MCF 10A (cell line): ENCODE measurements at regions not wholly inside any gene's neighbourhood (a gene's known extent, or its start where the extent isn't known, plus 50 kb on each side); places are given as distances from the start of the nearest gene placed in this dataset.

ENCODE experiments used
- BruUV-seq: library from RNA; stranded (reverse); fragments of 400-500 nt; replicated peaks from 2 replicates; lab custom pipeline; 2021; lab: Mats Ljungman, UMichigan
- CTCF ChIA-PET: fragments of 300-600 bp; sonication (Branson Sonifier 250); formaldehyde crosslinking; extraction: SDS; loops from one replicate; lab custom pipeline; 2021; ENCODE audit warnings: antibody characterized with exemption, inconsistent platforms; lab: Yijun Ruan, JAX
- POLR2A ChIA-PET: fragments of 300-600, 350-650 bp; sonication (Branson Sonifier 250); formaldehyde crosslinking; extraction: SDS; loops from one replicate; lab custom pipeline; 2020; ENCODE audit warnings: antibody characterized with exemption, inconsistent platforms; lab: Yijun Ruan, JAX
- DNase-seq: peaks from one replicate; pipeline ENCODE4 v3.0.0-alpha.2; 2018; ENCODE audit not compliant: unreplicated experiment
- H3K27ac Mint-ChIP-seq: one replicate; pipeline ENCODE4 v1.8.0; 2022; ENCODE audit warnings: mild to moderate bottlenecking, low read depth, mixed read lengths; ENCODE audit not compliant: unreplicated experiment
- H3K27me3 Mint-ChIP-seq: one replicate; pipeline ENCODE4 v1.8.0; 2022; ENCODE audit warnings: mixed read lengths; ENCODE audit not compliant: insufficient read depth, unreplicated experiment
- H3K36me3 Mint-ChIP-seq: one replicate; pipeline ENCODE4 v1.8.0; 2022; ENCODE audit warnings: mild to moderate bottlenecking, moderate library complexity, mixed read lengths; ENCODE audit not compliant: insufficient read depth, unreplicated experiment
- H3K4me1 Mint-ChIP-seq: one replicate; pipeline ENCODE4 v1.8.0; 2022; ENCODE audit warnings: mixed read lengths; ENCODE audit not compliant: insufficient read depth, unreplicated experiment
- H3K4me3 Mint-ChIP-seq: one replicate; pipeline ENCODE4 v1.8.0; 2022; ENCODE audit warnings: mild to moderate bottlenecking, moderate library complexity, mixed read lengths; ENCODE audit not compliant: unreplicated experiment
- H3K9me3 Mint-ChIP-seq: one replicate; pipeline ENCODE4 v1.8.0; 2022; ENCODE audit warnings: mixed read lengths; ENCODE audit not compliant: unreplicated experiment
- CTCF ChIP-seq: fragments of 200-600 bp; IDR thresholded peaks from one replicate; pipeline ENCODE4 v1.8.0; 2022; ENCODE audit warnings: antibody characterized with exemption, mild to moderate bottlenecking; ENCODE audit not compliant: unreplicated experiment
- intact Hi-C: fragments of 100-400 bp; cut with micrococcal nuclease; formaldehyde crosslinking; loops from 2 replicates; pipeline ENCODE4 v1.14.1; 2022

- CTCF ChIA-PET: interaction anchor here (1.0 kb wide), 1 partner anchor 698 kb away, joined by 3 read pairs; no protein-coding TSS in a partner anchor
- Mint-ChIP-seq H3K9me3 (no peaks in the 10 kb centered on the region), H3K36me3 (no peaks in the 10 kb centered on the region), H3K4me3 (no peak overlapping the region), H3K27me3 (no peaks in the 10 kb centered on the region), H3K27ac (no peak overlapping the region), H3K4me1 (no peaks in the 10 kb centered on the region)
- intact Hi-C loops: no loop called here
- TF ChIP-seq CTCF: no peak
- no TSS peak for BruUV-seq
- POLR2A ChIA-PET: no interaction called here
- no peak for DNase-seq
These were observed 684.1 kb upstream of the HS6ST1 start for GRCh38 chr2:129002751-129003150.

GRCh38 chr2:129004485-129004884, 685.8 kb upstream of the HS6ST1 start:
- Mint-ChIP-seq H3K4me1 (peaks cover 13% of the 10 kb centered on the region), H3K27me3 (no peaks in the 10 kb centered on the region), H3K4me3 (no peak overlapping the region), H3K9me3 (no peaks in the 10 kb centered on the region), H3K27ac (no peak overlapping the region), H3K36me3 (no peaks in the 10 kb centered on the region)
- CTCF ChIA-PET: interaction anchor here (0.6 to 1.6 kb wide), 3 partner anchors 38 to 393 kb away, joined by 3 to 4 read pairs (median 3); no protein-coding TSS in a partner anchor
- POLR2A ChIA-PET: interaction anchor here (0.6 to 0.7 kb wide), 2 partner anchors 24 to 58 kb away, joined by 3 read pairs; no protein-coding TSS in a partner anchor
- intact Hi-C loops: no loop called here
- no TSS peak for BruUV-seq
- TF ChIP-seq CTCF: no peak
- DNase-seq: peak; percentile 52

- no TSS peak for BruUV-seq
- H3K9me3 Mint-ChIP-seq: no peaks in the 10 kb centered on the region
- H3K4me1 Mint-ChIP-seq: peaks cover 13% of the 10 kb centered on the region
- CTCF ChIA-PET: interaction anchor here (0.6 to 1.6 kb wide), 3 partner anchors 38 to 685 kb away, joined by 3 to 4 read pairs (median 3); no protein-coding TSS in a partner anchor
- no peak for TF ChIP-seq CTCF
- intact Hi-C loops: no loop called here
- DNase-seq: no peak
- H3K27me3 Mint-ChIP-seq: no peaks in the 10 kb centered on the region
- no peaks in the 10 kb centered on the region for H3K36me3 Mint-ChIP-seq
- no peak overlapping the region for H3K4me3 Mint-ChIP-seq
- POLR2A ChIA-PET: interaction anchor here (0.7 kb wide), 1 partner anchor 25 kb away, joined by 3 read pairs; no protein-coding TSS in a partner anchor
- H3K27ac Mint-ChIP-seq: no peak overlapping the region
These were observed 686.3 kb upstream of the HS6ST1 start for GRCh38 chr2:129004940-129005490.

- Mint-ChIP-seq H3K4me3 (no peak overlapping the region), H3K36me3 (no peaks in the 10 kb centered on the region), H3K27ac (no peak overlapping the region), H3K9me3 (no peaks in the 10 kb centered on the region), H3K4me1 (peaks cover 13% of the 10 kb centered on the region), H3K27me3 (no peaks in the 10 kb centered on the region)
- POLR2A ChIA-PET: no interaction called here
- intact Hi-C loops: no loop called here
- no peak for TF ChIP-seq CTCF
- no peak for DNase-seq
- CTCF ChIA-PET: interaction anchor here (0.6 to 1.6 kb wide), 3 partner anchors 183 to 394 kb away, joined by 3 to 4 read pairs (median 3); no protein-coding TSS in a partner anchor
- BruUV-seq: no TSS peak
These were observed 687.6 kb upstream of the HS6ST1 start for GRCh38 chr2:129006135-129006886.
